Stimulated activated CD4-positive, alpha-beta T cell treated with anti-CD3 and anti-CD28 coated beads, Interleukin-15, amount 100 ng/mL, for 1 hour (primary cell): ENCODE measurements at regions not wholly inside any gene's neighbourhood (a gene's known extent, or its start where the extent isn't known, plus 50 kb on each side); places are given as distances from the start of the nearest gene placed in this dataset.

Experiments
- DNase-seq, 2 donors: peaks; one replicate each; pipeline ENCODE4 v3.0.0-alpha.2; 2020; ENCODE audit warnings: low read depth in 1 of 2, low spot score in 1 of 2

DNA sequence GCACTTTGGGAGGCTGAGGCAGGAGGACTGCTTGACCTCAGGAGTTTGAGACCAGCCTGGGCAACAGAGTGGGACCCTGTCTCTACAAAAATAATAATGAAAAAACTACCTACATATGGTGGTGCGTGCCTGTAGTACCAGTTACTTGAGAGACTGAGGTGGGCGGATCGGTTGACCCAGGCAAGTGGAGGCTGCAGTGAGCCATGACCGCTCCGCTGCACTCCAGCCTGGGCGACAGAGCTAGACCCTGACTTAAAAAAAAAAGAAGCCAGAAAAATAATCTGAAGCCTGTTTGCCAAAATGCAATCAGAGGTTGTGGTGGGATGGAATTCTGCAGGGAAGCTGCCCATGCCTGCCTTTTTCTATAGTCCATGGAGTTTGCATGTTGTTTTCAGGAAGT, 50.4 kb upstream of the GGTA1 start:
- DNase-seq = no peak

DNA sequence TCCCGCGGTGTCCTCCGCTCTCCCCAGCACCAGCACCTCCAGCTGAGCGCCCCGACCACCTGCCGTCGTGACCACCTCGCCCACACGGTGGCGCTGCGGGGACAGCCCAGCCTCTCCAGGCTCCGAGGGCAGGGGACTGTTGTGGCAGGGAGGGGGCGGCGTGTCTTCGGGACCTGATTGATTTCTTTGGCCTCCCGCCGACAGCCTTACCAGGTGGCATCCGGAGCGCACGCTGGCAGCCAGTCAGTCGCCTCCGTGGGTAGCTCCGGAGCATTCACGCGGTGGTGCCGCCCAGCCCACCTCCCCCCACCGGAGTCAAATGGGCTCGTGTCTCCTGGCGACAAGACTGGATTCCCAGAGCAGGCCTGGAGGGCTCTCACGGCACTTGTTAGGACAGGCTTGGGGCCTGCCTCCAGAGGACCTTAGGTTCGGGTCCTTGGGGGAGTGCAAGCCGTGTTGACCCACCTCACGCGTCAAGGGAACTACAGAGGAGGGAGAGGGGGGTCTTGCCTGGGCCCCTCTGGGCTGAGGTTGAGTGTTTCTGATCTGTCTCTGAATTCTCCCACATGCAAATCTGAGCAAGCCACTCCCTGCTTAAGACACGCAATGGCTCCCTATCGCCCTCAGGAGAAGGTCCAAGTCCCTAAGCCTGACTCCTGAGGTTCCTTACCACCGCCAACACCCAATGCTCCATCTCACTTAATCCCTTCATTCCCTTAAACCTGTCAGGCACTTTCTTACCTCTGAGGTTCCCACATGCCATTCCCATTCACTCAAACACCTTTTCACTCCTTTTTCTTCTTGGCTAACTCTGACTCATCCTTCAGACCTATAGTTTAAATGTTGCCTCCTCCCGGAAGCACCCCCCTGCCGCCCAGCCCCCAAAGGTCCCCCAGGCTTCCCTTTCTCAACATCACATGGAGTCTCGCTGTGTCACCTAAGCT, 51.2 kb upstream of the GGTA1 start:
- peak; percentile 38 to 57 for DNase-seq

DNA sequence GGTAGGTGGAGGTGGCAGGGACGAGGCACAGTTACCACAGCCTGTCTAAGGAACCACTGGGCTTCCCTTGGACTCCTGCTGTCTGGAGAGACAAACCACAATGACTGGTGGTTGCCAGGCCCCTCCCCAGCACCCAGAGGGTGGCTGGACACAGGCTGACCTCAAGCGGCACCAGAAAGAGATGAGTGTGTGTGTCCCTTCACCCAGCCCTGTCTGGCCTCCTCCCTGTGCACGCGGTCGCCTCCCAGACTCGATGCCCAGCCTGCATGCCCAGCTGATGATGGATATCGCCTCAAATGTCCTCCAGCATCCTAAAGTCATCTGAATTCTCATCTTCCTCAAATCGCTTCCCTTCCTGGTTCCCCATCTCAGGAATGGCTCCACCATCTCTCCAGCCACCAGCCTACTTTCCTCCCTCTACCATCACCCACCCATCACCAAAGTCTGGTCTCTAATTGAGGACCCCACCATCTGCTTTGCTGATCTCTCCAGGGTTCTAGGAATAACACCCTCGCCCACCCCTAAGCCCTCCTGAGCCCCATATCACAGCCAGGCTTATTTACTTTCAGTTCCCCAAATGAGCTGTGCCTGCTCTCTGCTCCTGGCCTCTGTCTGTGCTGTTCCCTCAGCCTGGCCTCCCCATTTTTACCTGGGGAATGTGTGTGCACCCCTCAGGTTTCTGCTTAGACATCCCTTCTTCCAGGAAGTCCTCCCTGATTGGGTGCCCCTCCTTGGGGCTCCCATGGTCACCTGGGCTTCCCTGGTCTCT, 52.5 kb upstream of the GGTA1 start:
- DNase-seq = no peak

DNA sequence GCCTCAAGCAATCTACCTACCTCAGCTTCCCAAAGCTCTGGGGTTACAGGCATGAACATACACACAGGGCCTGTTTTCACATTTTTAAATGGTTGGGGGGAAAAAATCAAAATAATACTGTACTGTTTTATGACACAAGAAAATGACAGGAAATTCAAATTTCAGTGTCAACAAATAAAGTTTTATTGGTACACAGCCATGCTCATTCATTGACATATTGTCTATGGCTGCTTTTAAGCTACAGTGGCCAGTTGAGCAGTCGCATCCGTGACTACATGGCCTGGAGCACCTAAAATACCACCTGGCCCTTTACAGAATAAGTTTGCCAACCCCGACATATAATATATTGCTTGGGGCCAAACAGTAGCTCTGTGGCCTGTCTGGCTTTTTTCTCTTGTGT, 56.4 kb upstream of the GGTA1 start:
- DNase-seq = no peak

DNA sequence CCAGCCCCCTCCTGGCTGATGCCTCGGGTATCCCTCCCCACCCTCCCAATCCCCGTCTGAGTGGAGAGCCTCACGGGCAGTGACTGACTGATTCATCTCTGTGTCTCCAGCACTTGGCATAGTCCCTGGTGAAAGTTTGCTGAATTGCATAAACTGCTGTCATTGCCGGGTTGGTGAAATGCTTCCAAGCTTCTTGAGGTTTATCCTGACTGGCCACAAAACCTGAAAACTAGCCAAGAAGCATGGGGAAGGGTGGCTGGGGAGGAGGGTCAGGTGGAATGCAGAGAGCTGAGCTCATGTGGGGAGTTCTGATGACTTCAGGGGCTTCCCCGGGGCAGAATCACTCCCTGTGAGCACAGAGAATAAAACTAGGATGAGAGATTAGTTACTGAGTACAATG, 56.9 kb upstream of the GGTA1 start:
- no peak for DNase-seq

DNA sequence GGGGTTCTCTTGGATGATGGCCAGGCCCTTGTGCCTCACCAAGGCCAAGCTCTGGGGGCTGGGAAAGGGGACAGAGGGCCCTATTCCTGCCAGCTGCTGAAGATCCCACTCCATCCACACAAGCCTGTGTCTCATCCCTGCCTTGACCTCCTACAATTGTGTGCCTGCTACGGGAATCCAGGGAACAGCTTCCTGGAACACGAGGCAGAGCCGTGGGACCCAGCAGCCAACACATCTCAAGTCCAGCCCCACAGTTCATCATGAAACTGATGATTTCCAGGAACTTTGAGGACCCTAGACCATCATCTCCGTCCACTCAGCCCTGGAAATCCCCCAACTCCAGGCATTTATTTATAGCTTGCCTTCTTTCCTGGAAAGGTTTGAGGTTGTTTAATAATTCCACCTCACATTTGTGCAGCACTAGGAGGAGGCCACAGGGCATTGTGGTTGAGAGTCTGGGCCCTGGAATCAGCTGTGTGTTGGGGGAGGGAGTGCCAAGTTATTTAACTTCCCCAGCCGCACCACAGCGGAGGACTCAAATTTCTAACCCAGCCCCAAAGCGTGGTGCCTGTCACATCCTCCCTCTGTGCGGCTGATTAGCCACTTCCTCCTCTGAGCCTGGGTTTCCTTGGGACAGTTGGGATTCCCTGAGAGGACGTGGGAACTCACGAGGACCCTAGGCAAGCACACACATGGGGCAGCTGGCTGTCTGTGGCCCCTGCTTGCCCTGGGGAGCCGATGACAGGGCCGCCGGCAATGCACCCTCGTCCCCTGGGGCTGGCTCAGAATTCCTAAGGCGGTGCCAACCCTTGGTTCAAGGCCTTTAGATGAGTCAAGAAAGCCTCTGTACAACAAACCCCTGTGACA, 58.2 kb upstream of the GGTA1 start:
- no peak for DNase-seq

DNA sequence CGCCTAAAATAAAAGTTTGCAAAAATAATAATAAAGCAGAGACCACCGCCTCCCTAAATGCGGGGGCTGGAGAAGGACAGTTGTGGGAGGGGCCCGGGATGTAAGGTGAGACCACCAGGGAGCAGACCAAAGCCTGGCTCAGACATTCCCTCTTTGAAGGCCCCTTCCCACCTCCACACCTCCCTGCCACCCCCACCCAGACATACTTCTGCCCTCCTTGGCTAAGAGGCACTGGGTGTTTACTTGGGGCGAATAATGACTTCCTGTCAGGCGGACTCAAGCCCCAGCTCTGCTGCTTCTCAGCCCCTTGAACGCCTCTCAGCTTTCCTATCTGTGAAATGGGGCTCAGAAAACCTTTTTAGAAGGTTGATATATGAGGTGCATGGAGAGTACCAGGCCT, 58.8 kb upstream of the GGTA1 start:
- DNase-seq = no peak

DNA sequence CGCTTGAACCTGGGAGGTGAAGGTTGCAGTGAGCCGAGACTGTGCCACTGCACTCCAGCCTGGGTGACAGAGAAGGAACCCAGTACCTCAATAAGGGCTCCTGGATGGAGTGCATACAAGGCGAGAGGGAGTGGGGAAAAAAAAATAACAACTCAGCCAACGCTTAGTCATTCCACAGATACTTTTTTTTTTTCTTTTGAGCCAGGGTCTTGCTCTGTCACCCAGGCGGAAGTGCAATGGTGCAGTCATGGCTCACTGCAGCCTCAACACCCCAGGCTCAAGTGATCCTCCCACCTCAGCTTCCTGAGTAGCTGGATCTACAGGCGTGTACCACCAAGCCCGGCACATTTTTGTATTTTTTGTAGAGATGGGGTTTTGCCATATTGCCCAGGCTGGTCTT, 59.5 kb upstream of the GGTA1 start:
- DNase-seq = no peak

DNA sequence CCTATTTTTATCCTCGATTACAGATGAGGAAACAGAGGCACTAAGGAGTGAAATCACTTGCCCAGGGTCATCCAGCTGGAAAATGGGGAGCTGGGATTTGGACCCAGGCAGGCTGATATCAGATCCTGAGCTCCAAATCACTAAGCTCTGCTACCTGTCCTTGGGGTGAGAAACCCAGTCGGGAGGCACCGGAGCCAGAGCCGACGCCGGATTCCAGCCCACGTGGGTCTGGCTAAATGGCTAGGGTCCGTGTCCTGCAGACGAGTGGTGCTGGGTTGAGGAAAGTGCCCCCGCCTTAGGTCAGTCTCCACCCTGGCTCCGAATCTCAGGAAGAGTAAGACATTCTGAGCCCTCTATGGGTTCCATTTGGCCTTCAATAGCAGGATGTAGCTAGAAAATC, 61.3 kb upstream of the GGTA1 start:
- no peak for DNase-seq

DNA sequence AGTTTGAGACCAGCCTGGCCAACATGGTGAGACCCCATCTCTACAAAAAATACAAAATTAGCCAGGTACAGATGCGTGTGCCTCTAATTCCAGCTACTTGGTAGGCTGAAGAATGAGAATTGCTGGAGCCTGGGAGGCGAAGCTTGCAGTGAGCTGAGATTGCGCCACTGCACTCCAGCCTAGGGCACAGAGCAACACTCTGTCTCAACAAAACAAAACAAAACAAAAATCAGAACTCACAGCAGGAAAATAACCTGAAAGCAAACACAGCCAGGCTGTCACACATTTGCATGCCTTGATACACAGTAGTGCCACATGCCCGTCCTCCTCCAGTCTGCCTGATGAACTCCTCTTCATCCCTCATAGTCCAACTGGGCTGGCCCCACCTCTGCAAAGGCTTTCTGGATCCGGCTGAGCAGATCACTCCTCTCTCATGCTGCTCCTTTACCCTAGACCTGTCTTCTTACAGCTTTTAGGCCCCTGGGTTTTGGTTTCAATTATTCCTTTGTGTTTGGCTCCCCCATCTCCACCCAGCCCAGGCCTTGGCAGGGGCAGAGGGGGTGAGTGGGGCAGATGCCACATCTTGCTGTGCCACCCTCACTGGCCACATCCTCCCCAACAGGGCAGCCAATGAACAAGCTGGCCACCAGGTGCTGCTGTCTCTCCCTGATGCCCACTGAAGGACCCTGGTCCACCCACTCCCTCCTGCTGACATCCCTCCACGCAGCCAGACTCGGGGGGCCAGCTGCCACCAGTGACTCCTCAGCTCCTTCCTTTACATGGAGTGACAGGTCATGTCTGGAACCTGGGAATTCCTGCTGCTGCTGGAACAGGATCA, 62.0 kb upstream of the GGTA1 start:
- no peak for DNase-seq

DNA sequence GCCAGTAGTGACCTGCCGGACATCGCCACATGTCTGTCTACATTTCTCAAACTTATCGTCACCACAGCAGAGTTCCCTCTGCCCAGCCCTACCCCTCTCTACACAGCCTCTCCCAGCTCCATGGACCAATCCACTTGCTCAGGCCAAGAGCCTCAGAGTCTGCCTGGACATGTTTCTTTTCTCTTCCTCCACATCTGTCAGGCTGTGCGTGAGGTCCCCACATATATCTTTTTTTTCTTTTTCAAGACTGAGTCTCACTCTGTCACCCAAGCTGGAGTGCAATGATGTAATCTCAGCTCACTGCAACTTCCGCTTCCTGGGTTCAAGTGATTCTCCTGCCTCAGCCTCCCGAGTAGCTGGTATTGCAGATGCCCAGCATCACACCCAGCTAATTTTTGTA, 62.7 kb upstream of the GGTA1 start:
- no peak for DNase-seq

DNA sequence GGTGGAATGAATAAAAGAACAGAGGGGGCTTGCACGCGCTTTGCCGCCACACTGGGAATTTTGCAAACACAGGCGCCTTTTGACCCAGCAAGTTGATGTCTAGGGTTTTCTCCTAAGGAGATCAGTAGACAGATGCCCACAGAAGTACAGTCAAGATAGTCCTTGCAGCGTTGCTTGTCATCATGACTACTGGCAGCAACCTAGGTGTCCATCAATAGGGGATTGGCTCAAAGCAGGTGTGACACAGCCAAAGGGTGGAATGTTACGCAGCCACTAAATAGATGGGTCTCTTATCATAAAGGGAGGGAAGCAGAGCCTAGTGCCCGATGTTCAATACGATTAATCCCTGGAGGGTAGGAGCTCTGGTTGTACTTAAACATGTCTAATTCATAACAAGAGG, 63.8 kb upstream of the GGTA1 start:
- DNase-seq = no peak

DNA sequence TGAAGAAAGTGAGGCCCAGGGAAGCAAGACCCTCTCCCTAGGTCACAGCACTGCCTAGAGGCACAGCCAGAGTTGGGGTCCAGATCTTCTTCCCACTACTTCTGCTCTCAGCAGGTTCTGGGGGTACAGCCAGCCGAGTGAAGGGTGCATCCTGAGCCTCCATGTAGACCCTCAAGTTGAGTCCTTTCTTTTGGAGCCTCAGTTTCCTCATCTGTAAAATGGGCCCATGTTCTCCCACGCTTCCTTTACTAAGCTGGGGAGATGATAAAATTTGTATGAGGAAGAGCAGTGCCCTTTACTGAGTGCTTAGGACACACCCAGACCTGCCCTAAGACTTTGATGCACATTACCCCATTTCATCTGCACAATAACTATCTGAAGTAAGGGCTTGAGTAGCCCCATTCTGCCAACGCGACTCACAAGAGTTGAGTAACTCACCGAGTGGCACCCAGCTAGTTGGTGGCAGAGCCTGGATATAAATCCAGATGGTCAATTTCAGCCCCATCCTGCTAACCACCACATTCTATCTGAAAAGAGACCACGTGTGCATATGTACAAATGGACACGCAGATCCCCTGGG, 64.3 kb upstream of the GGTA1 start:
- no peak for DNase-seq

DNA sequence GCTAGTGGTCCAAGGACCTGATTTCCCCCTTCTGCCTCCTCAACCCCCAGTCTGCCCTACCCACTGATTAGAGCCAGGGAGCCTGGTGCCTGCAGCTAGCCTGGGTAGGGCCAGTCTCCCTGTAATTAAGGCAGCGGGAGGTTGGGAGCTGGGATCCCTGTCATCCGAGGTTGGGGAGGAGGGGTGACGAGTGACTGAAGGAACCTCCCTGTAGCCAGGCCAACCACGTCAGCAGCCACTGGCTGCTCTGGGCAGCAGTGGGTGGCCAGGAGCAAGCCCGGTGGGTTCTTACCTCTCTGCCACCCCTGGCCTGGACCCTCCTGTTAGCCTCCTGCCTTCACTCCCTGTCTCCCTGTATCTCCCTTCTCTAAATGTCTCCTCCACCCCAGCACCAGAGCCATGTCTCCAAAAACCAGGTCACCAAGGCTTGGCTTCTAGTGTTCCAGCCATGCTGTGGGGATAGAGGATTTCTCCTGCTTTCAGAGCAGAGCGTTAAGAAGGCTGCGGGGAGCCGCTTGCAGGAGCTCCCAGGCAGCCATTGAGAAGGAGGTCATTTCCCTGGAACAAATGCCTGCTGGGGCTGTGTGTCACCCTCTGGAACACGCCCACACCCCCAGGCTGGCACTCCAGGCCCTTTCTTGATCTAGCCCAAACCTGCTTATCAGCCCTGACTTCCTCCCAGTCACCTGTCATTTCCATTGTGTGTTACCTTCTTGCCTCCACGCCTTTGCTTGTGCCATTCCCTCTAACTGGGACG, 65.0 kb upstream of the GGTA1 start:
- DNase-seq = no peak

DNA sequence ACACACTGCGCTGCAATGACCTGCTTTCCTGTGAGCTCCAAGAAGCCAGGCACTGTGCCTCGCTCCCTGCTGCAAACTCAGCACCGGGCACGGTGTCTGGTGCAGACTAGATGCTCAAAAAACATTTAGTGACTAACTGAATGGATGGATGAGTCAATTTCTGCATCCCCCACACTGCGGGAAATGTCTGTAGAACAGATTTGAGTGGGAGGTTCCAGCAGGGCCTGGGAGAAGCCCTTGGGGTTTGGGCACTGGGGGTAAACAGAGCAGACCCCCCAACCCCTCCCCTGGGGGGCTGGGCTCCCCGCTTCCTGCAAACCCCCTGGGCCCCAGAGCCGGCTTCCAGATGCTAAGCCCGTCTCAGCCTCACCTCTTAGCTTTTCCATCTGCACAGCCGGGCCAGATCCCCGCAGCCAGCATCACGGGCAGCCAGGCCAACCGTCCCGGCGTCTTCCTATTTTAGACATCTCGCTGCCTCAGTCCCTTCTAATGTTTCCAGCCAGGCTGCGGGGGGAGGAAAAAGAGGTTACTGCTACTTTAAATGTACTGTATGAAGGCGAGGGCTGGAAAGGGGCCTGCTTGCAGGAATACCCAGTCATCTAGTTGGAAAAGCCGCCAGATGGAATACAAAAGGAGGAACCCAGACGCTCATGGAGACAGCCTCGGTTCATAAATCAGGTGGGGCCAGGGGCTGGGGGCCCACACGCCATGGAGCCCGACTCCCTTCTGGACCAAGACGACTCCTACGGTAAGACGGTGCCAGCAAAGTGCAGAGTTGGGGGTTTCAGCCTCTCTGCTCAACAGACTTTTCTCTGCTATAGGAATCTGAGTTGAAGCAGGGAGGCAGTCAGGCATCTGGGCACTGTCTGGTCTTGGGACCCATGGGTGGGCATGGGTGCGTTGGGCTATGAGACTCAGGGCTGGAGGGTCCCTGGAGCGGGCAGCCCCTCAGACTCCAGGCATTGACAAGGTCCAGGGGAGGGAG, 67.1 kb upstream of the GGTA1 start:
- DNase-seq = no peak

DNA sequence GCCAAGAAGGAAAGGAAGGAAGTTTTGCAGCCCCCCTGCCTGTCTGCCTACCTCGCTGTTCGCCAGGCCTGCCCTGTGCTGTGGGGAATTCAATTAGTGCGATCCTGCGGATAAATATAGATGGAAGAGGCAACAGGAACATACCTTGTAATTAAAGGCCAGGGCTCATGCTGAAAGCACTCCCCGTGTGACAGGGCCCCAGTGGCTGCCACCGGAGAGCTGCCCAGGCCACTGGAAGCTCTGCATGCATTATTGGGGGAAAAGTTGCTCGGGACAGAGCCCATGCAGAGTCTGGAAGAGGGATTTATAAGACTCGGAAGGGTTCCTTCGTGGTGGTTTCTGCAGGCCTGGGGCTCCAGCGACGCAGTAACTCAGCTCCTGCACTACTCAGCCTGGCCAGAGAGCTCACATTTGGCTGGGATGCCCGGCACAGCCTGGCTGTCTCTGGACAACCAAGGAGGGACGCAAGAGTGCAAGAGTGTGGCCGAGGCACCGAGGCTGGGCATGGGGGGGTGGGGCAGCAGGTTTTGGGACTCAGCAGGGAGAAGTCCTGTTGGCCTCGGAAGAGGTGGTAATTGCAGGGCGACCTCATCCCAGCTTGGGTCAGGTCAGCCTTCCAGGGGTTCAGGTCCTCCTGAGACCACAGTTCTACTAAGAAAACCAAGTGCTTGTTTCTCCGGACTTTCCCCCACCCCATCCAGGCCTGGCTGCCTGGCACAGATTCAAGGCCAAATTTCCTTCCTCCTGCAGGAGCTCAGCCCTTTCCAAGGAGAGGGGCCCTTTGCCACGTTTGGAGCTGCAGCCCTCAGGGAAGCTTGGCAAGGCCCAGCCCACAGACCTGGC, 68.1 kb upstream of the GGTA1 start:
- DNase-seq = no peak
